Common myeloid progenitor, CD34-positive (primary cell): ENCODE measurements at regions not wholly inside any gene's neighbourhood (a gene's known extent, or its start where the extent isn't known, plus 50 kb on each side); places are given as distances from the start of the nearest gene placed in this dataset.

Experiments used
- CTCF ChIA-PET: fragments of 350-600 bp; sonication (Branson Sonifier 250); formaldehyde crosslinking; loops from one replicate; lab custom pipeline; 2021; ENCODE audit warnings: antibody characterized with exemption; lab: Charles Lee
- POLR2A ChIA-PET: fragments of 350-600 bp; sonication (Branson Sonifier 250); formaldehyde crosslinking; loops from one replicate; lab custom pipeline; 2021; ENCODE audit warnings: antibody characterized with exemption; lab: Charles Lee
- DNase-seq, 3 donors: peaks; one replicate each; pipeline versions ENCODE4 v3.0.0 to v3.0.0-alpha.2; 2013
- H3K27ac ChIP-seq, 2 experiments: 1 replicate in 1 of 2; 2 replicates in 1 of 2; pipeline ENCODE4 v1.7.0; 2013; ENCODE audit warnings: inconsistent platforms in 2 of 2, low read length in 2 of 2, mild to moderate bottlenecking in 2 of 2, low read depth in 1 of 2, moderate library complexity in 1 of 2; ENCODE audit not compliant: severe bottlenecking in 2 of 2, insufficient read depth in 1 of 2, poor library complexity in 1 of 2
- H3K27me3 ChIP-seq, 5 experiments: replicated peaks in 2 of 5; 1 replicate in 3 of 5; 2 replicates in 2 of 5; pipeline versions ENCODE4 v1.6.1 to v1.7.0; 2013; ENCODE audit warnings: low read length in 4 of 5, mild to moderate bottlenecking in 2 of 5, moderate library complexity in 2 of 5, inconsistent platforms in 1 of 5; ENCODE audit not compliant: insufficient read depth in 5 of 5, control insufficient read depth in 4 of 5
- H3K36me3 ChIP-seq, 4 experiments: 1 replicate in 2 of 4; 2 replicates in 2 of 4; pipeline versions ENCODE4 v1.6.1 to v1.7.0; 2013; ENCODE audit warnings: low read length in 3 of 4, control low read depth in 1 of 4, mild to moderate bottlenecking in 1 of 4; ENCODE audit not compliant: control insufficient read depth in 4 of 4, insufficient read depth in 4 of 4
- H3K4me1 ChIP-seq, 4 experiments: 1 replicate in 3 of 4; 2 replicates in 1 of 4; pipeline versions ENCODE4 v1.6.1 to v1.7.1; 2013; ENCODE audit warnings: low read length in 3 of 4, mild to moderate bottlenecking in 3 of 4, control low read depth in 1 of 4, inconsistent platforms in 1 of 4, moderate library complexity in 1 of 4; ENCODE audit not compliant: control insufficient read depth in 4 of 4, insufficient read depth in 4 of 4; ENCODE audit errors: control extremely low read depth in 1 of 4
- H3K4me3 ChIP-seq, 7 experiments: 1 replicate in 4 of 7; 2 replicates in 3 of 7; pipeline versions ENCODE4 v1.5.1 to v1.7.0; 2013; ENCODE audit warnings: mild to moderate bottlenecking in 7 of 7, low read length in 6 of 7, moderate library complexity in 6 of 7, inconsistent platforms in 2 of 7, low read depth in 2 of 7, control low read depth in 1 of 7; ENCODE audit not compliant: insufficient read depth in 4 of 7, control insufficient read depth in 1 of 7; ENCODE audit errors: extremely low read depth in 1 of 7
- H3K9me3 ChIP-seq, 5 experiments: 1 replicate in 4 of 5; 2 replicates in 1 of 5; pipeline versions ENCODE4 v1.6.1 to v1.7.1; 2013; ENCODE audit warnings: low read length in 4 of 5, mild to moderate bottlenecking in 2 of 5, inconsistent platforms in 1 of 5, low read depth in 1 of 5, moderate library complexity in 1 of 5; ENCODE audit not compliant: control insufficient read depth in 4 of 5, insufficient read depth in 2 of 5; ENCODE audit errors: control extremely low read depth in 1 of 5
- WGBS: methylation state at CpG from one replicate; pipeline ENCODE4 v1.1.5; 2013; ENCODE audit not compliant: insufficient coverage; 5-methylcytosine and 5-hydroxymethylcytosine counted together

GRCh38 chr3:124291008-124291407 lies 299.1 kb upstream of the ROPN1 start:
- DNase-seq = no peak
- ChIA-PET CTCF (interaction anchor here (3.3 kb wide), 1 partner anchor 7 kb away, joined by 10 read pairs; no protein-coding TSS in a partner anchor), POLR2A (no interaction called here)
- Histone ChIP-seq H3K36me3 (no peaks in the 10 kb centered on the region), H3K9me3 (peaks cover 0 to 2% (median 0%) of the 10 kb centered on the region in 5 experiments), H3K27me3 (peaks cover 0 to 13% (median 3%) of the 10 kb centered on the region in 5 experiments), H3K4me1 (no peaks in the 10 kb centered on the region), H3K4me3 (no peak overlapping the region), H3K27ac (no peak overlapping the region)
- 100% methylated on average over 2 of the region's 2 CpGs for WGBS

DNA sequence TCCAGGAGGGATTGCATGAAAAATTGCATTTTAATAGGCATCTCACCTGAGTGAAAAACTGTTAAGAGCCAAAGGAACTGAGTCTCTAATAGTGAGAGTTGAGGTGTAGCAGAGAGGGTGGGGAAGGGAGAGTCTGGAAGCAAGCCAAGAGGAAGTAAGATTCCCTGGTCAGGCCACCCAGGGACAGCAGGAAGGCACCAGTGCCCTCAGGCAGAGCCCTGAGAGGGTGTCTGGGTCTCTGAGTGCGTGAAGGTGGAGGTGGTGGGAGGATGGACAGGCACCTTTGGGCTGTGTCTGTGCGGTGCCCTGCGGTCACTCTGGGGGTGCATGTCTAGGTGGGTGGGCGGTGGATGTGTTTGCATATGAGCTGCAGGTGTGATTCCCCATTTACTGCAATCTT lies 300.4 kb upstream of the ROPN1 start:
- no peak for DNase-seq
- Histone ChIP-seq H3K9me3 (peaks cover 0 to 2% (median 0%) of the 10 kb centered on the region in 5 experiments), H3K4me3 (no peak overlapping the region), H3K27me3 (peaks cover 0 to 12% (median 6%) of the 10 kb centered on the region in 5 experiments), H3K27ac (no peak overlapping the region), H3K36me3 (no peaks in the 10 kb centered on the region), H3K4me1 (no peaks in the 10 kb centered on the region)
- no CpG with 5 or more reads among the region's 4 CpGs for WGBS
- POLR2A ChIA-PET = no interaction called here
- CTCF ChIA-PET = interaction anchor here (3.3 kb wide), 1 partner anchor 9 kb away, joined by 10 read pairs; no protein-coding TSS in a partner anchor

DNA sequence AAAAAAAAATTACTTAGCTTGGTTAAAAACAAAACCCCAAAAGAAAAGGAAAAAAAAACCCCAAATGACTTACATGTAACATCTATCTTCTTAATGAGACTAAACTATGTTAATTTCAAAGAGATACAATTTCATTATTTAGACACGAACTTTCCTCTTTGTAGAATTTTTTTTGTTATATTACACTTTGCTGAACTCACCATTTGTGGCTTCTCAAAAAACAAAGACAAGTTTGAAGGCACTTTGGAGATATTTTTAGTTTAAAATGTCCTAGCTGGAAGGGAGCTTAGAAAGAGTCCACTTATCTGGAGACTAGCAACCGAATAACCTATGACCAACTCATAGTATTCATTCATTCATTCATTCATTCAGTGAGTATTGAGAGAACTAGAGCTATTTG lies 301.7 kb upstream of the ROPN1 start:
- Histone ChIP-seq H3K36me3 (no peaks in the 10 kb centered on the region), H3K27ac (no peak overlapping the region), H3K27me3 (peaks cover 0 to 11% (median 10%) of the 10 kb centered on the region in 5 experiments), H3K9me3 (peaks cover 0 to 2% (median 0%) of the 10 kb centered on the region in 5 experiments), H3K4me1 (no peaks in the 10 kb centered on the region), H3K4me3 (no peak overlapping the region)
- POLR2A ChIA-PET = no interaction called here
- CTCF ChIA-PET = interaction anchor here (3.3 kb wide), 1 partner anchor 10 kb away, joined by 10 read pairs; no protein-coding TSS in a partner anchor
- DNase-seq = no peak
- WGBS = no CpG with 5 or more reads among the region's 2 CpGs

DNA sequence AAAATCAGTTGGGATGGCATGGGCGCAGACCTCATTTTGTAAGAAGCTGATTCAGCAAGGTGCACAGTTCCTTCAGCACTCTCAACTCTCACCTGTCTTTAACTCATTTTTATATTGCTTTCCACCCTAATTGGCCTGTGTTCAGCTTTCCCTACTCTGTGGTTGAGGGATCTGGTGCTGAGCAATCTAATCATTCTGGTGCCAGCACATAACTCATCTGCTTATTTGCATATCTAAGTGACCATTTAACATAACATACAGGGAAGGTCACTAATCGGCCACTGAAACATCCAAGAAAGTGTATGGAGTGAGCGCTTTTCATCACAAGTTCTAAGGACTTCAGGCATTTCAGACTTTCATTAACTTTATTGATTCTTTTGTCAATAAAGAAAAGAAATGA lies 303.4 kb upstream of the ROPN1 start:
- WGBS = 100% methylated on average over 1 of the region's 3 CpGs
- no peaks in the 10 kb centered on the region for H3K9me3 ChIP-seq
- ChIA-PET POLR2A (no interaction called here), CTCF (no interaction called here)
- no peak for DNase-seq
- no peaks in the 10 kb centered on the region for H3K4me1 ChIP-seq
- peaks cover 0 to 15% (median 10%) of the 10 kb centered on the region in 5 experiments for H3K27me3 ChIP-seq
- no peak overlapping the region for H3K27ac ChIP-seq
- H3K4me3 ChIP-seq = no peak overlapping the region
- no peaks in the 10 kb centered on the region for H3K36me3 ChIP-seq

DNA sequence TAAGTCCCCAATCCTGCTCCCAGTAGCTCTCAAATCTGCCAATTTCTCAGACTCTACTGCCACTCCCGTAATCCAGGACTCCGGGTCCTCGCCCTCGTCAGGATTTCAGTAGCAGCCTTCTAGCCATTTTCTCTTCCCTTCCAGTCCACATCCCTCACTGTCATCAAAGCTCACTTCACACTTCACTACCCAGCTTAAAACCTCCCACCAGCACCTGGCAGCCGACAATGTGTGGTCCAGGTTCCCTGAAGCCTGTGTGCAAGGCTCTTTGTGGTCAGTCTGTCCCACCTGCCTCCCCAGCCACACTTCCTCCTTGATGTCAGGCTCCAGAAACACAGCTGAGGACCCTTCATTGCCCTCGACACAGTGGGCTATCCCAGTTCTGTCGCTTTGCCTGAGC lies 304.5 kb upstream of the ROPN1 start:
- ChIA-PET POLR2A (no interaction called here), CTCF (no interaction called here)
- Histone ChIP-seq H3K27ac (no peak overlapping the region), H3K4me1 (no peaks in the 10 kb centered on the region), H3K36me3 (no peaks in the 10 kb centered on the region), H3K27me3 (peaks cover 0 to 19% (median 7%) of the 10 kb centered on the region in 5 experiments), H3K4me3 (no peak overlapping the region), H3K9me3 (no peaks in the 10 kb centered on the region)
- WGBS = 89% methylated on average over 6 of the region's 7 CpGs
- DNase-seq = no peak

GRCh38 chr3:124297062-124297980 lies 305.4 kb upstream of the ROPN1 start:
- no peaks in the 10 kb centered on the region for H3K9me3 ChIP-seq
- no peaks in the 10 kb centered on the region for H3K36me3 ChIP-seq
- ChIA-PET POLR2A (no interaction called here), CTCF (interaction anchor here (0.6 to 1.8 kb wide), 2 partner anchors 16 to 147 kb away, joined by 3 to 5 read pairs; no protein-coding TSS in a partner anchor)
- H3K27ac ChIP-seq = no peak overlapping the region
- DNase-seq = no peak
- no peak overlapping the region for H3K4me3 ChIP-seq
- H3K27me3 ChIP-seq = peaks cover 0 to 21% (median 7%) of the 10 kb centered on the region in 5 experiments
- no peaks in the 10 kb centered on the region for H3K4me1 ChIP-seq
- 100% methylated on average over 1 of the region's 3 CpGs for WGBS

DNA sequence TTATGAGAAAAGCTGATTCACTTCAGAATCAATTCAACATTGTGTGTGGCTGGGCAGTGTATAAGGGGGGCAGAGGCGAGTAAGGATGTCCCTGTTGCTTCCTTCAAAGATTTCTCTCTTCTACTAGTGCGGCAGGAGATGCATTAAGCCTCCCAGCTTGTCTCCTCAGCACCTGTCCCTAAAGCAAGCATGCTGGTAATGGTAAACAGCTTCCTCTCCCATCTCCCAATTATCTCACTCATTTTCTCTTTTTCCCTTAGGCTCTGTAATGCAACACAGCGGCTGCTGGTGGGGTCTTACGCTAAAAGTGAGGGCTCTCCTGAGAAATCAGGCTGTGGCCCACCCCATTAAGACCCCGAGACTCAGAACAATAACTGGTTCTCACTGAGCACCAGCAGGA lies 306.4 kb upstream of the ROPN1 start:
- Histone ChIP-seq H3K9me3 (peaks cover 0 to 3% (median 0%) of the 10 kb centered on the region in 5 experiments), H3K36me3 (no peaks in the 10 kb centered on the region), H3K4me1 (no peaks in the 10 kb centered on the region), H3K27ac (no peak overlapping the region), H3K4me3 (no peak overlapping the region), H3K27me3 (peaks cover 0 to 21% (median 7%) of the 10 kb centered on the region in 5 experiments)
- no peak for DNase-seq
- POLR2A ChIA-PET = no interaction called here
- CTCF ChIA-PET = interaction anchor here (0.6 to 1.8 kb wide), 2 partner anchors 17 to 146 kb away, joined by 3 to 5 read pairs; no protein-coding TSS in a partner anchor
- 98% methylated on average over 5 of the region's 5 CpGs for WGBS
